ENCODE measurements at regions not wholly inside any gene's neighbourhood (a gene's known extent, or its start where the extent isn't known, plus 50 kb on each side); places are given as distances from the start of the nearest gene placed in this dataset.

DNA sequence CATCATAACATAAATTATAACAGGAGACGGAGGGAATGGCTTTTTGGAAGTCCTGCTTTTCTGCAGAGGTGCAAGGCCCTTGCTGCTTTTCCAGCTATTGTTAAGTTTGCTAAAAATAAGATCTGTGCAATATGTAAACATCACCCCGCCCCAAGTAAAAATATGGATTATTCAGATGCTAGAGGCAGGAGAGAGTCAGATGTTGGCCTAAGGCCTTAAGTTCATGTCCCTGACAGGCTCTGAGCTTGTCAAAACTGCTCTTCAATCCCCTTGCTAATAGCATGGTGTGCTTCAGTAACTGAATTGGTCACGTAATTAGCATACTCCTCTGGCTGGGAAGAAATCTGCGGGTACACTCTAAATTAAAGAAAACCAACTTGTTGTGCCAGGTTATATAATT is 147.5 kb downstream of the BMP2 start:
- TF ChIP-seq TAF1 (conservative IDR thresholded peaks at IDR 0.05) (no peak), JUND (IDR thresholded peaks at IDR 0.05) (no peak), RAD21 (IDR thresholded peaks at IDR 0.05) (no peak), HNF4A (conservative IDR thresholded peaks at IDR 0.05) (no peak), YY1 (IDR thresholded peaks at IDR 0.05) (no peak), GABPA (IDR thresholded peaks at IDR 0.05 in 1 of 2, conservative IDR thresholded peaks at IDR 0.05 in 1 of 2) (no peak), SP1 (IDR thresholded peaks at IDR 0.05) (no peak), NR2F2 (IDR thresholded peaks at IDR 0.05) (no peak)
- TF ChIP-seq, protein P1, sequence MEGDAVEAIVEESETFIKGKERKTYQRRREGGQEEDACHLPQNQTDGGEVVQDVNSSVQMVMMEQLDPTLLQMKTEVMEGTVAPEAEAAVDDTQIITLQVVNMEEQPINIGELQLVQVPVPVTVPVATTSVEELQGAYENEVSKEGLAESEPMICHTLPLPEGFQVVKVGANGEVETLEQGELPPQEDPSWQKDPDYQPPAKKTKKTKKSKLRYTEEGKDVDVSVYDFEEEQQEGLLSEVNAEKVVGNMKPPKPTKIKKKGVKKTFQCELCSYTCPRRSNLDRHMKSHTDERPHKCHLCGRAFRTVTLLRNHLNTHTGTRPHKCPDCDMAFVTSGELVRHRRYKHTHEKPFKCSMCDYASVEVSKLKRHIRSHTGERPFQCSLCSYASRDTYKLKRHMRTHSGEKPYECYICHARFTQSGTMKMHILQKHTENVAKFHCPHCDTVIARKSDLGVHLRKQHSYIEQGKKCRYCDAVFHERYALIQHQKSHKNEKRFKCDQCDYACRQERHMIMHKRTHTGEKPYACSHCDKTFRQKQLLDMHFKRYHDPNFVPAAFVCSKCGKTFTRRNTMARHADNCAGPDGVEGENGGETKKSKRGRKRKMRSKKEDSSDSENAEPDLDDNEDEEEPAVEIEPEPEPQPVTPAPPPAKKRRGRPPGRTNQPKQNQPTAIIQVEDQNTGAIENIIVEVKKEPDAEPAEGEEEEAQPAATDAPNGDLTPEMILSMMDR (IDR thresholded peaks at IDR 0.05; ENCODE audit: low read depth, low read length, missing input control): no peak
- TF ChIP-seq, protein P2, sequence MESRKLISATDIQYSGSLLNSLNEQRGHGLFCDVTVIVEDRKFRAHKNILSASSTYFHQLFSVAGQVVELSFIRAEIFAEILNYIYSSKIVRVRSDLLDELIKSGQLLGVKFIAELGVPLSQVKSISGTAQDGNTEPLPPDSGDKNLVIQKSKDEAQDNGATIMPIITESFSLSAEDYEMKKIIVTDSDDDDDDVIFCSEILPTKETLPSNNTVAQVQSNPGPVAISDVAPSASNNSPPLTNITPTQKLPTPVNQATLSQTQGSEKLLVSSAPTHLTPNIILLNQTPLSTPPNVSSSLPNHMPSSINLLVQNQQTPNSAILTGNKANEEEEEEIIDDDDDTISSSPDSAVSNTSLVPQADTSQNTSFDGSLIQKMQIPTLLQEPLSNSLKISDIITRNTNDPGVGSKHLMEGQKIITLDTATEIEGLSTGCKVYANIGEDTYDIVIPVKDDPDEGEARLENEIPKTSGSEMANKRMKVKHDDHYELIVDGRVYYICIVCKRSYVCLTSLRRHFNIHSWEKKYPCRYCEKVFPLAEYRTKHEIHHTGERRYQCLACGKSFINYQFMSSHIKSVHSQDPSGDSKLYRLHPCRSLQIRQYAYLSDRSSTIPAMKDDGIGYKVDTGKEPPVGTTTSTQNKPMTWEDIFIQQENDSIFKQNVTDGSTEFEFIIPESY (IDR thresholded peaks at IDR 0.05): no peak
- TF ChIP-seq, protein P3, sequence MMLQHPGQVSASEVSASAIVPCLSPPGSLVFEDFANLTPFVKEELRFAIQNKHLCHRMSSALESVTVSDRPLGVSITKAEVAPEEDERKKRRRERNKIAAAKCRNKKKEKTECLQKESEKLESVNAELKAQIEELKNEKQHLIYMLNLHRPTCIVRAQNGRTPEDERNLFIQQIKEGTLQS (IDR thresholded peaks at IDR 0.05): no peak
- TF ChIP-seq, protein P4, sequence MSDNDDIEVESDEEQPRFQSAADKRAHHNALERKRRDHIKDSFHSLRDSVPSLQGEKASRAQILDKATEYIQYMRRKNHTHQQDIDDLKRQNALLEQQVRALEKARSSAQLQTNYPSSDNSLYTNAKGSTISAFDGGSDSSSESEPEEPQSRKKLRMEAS (IDR thresholded peaks at IDR 0.05): no peak

Measured in liver (tissue), 3 donors.